GM18498 (cell line): ENCODE measurements at regions not wholly inside any gene's neighbourhood (a gene's known extent, or its start where the extent isn't known, plus 50 kb on each side); places are given as distances from the start of the nearest gene placed in this dataset.
"Not testable (repeated sequence)": the region's sequence is repeated elsewhere in the genome, so short reads cannot be mapped to it uniquely, and the experiment has no call there.

Source experiments
- ATAC-seq: cut with Tn5 transposase; IDR thresholded peaks from one replicate; pipeline ENCODE4 v1.9.1; 2021; ENCODE audit warnings: mild to moderate bottlenecking, moderate library complexity; ENCODE audit not compliant: unreplicated experiment

GRCh38 chr10:91080776-91081175, 139.7 kb upstream of the PCGF5 start:
- ATAC-seq, result no peak

- ATAC-seq, result no peak
Measured at GRCh38 chr10:91082447-91082846, 138.0 kb upstream of the PCGF5 start.

- ATAC-seq, result no peak
Measured at GRCh38 chr10:91088300-91089140, 131.9 kb upstream of the PCGF5 start.

GRCh38 chr10:91090761-91091529, 129.5 kb upstream of the PCGF5 start:
- ATAC-seq, result no peak

GRCh38 chr10:91091780-91092179, 128.7 kb upstream of the PCGF5 start:
- ATAC-seq, result no peak

- ATAC-seq, result no peak
Measured at GRCh38 chr10:91096274-91096673, 124.2 kb upstream of the PCGF5 start.

GRCh38 chr10:91097313-91097712, 123.2 kb upstream of the PCGF5 start:
- no peak for ATAC-seq

GRCh38 chr10:91098021-91098420, 122.4 kb upstream of the PCGF5 start:
- not testable (repeated sequence) for ATAC-seq

- peak; percentile 52 for ATAC-seq
Measured at GRCh38 chr10:91103384-91104192, 116.9 kb upstream of the PCGF5 start.

- peak; percentile 47 for ATAC-seq
Measured at GRCh38 chr10:91104193-91105041, 116.0 kb upstream of the PCGF5 start.

GRCh38 chr10:91105269-91105668, 115.2 kb upstream of the PCGF5 start:
- ATAC-seq, result no peak

- no peak for ATAC-seq
Measured at GRCh38 chr10:91108820-91109219, 111.6 kb upstream of the PCGF5 start.

- ATAC-seq, result no peak
Measured at GRCh38 chr10:91111060-91111459, 109.4 kb upstream of the PCGF5 start.

- ATAC-seq, result no peak
Measured at GRCh38 chr10:91115618-91116390, 104.7 kb upstream of the PCGF5 start.

GRCh38 chr10:91117505-91117904, 103.0 kb upstream of the PCGF5 start:
- no peak for ATAC-seq

GRCh38 chr10:91120348-91120747, 100.1 kb upstream of the PCGF5 start:
- no peak for ATAC-seq

GRCh38 chr10:91123261-91123660, 97.2 kb upstream of the PCGF5 start:
- ATAC-seq, result no peak

- no peak for ATAC-seq
Measured at GRCh38 chr10:91124016-91124415, 96.4 kb upstream of the PCGF5 start.

GRCh38 chr10:91126471-91126870, 94.0 kb upstream of the PCGF5 start:
- no peak for ATAC-seq
